Endothelial cell of umbilical vein (primary cell): ENCODE measurements at regions not wholly inside any gene's neighbourhood (a gene's known extent, or its start where the extent isn't known, plus 50 kb on each side); places are given as distances from the start of the nearest gene placed in this dataset.

Source experiments
- BruUV-seq: library from RNA; stranded (reverse); fragments of 400-500 nt; replicated peaks from 2 replicates; lab custom pipeline; 2021; lab: Mats Ljungman, UMichigan
- CTCF ChIA-PET: fragments of 300-600, 350-600 bp; sonication (Branson Sonifier 250); formaldehyde crosslinking; loops from one replicate; lab custom pipeline; 2021; ENCODE audit warnings: antibody characterized with exemption, inconsistent platforms; lab: Charles Lee
- POLR2A ChIA-PET: fragments of 300-600, 350-600 bp; sonication (Branson Sonifier 250); formaldehyde crosslinking; loops from one replicate; lab custom pipeline; 2021; ENCODE audit warnings: antibody characterized with exemption, inconsistent platforms; lab: Charles Lee
- DNase-seq: peaks from one replicate; pipeline ENCODE4 v3.0.0-alpha.2; 2011; ENCODE audit warnings: low read depth, low spot score
- FAIRE-seq: peaks from 2 replicates; lab custom pipeline; 2011; peaks lifted over from hg19 to GRCh38; lab: Jason Lieb, UNC
- H2AFZ ChIP-seq: 2 replicates; pipeline ENCODE4 v1.6.0; 2012; ENCODE audit warnings: low read depth, low read length, control low read depth, inconsistent platforms
- H3K27ac ChIP-seq: 2 replicates; pipeline ENCODE4 v1.5.1; 2011; ENCODE audit warnings: low read depth, mild to moderate bottlenecking, control low read depth, low read length, moderate library complexity; ENCODE audit not compliant: insufficient read depth
- H3K27me3 ChIP-seq, 2 experiments: 2 replicates each; pipeline versions ENCODE4 v1.6.0 to v1.6.1; 2011; ENCODE audit warnings: low read length in 2 of 2, mixed read lengths in 1 of 2; ENCODE audit not compliant: control insufficient read depth in 2 of 2, insufficient read depth in 2 of 2
- H3K36me3 ChIP-seq, 2 experiments: 2 replicates in 1 of 2; 3 replicates in 1 of 2; pipeline ENCODE4 v1.5.1; 2011; ENCODE audit warnings: low read length in 2 of 2, mild to moderate bottlenecking in 1 of 2, moderate library complexity in 1 of 2; ENCODE audit not compliant: control insufficient read depth in 2 of 2, insufficient read depth in 2 of 2; ENCODE audit errors: extremely low read depth in 1 of 2
- H3K4me1 ChIP-seq: 3 replicates; pipeline ENCODE4 v1.5.1; 2011; ENCODE audit warnings: mild to moderate bottlenecking, low read length; ENCODE audit not compliant: control insufficient read depth, insufficient read depth; ENCODE audit errors: extremely low read depth
- H3K4me2 ChIP-seq: 2 replicates; pipeline ENCODE4 v1.6.1; 2011; ENCODE audit warnings: low read length, control low read depth, mixed read lengths; ENCODE audit not compliant: insufficient read depth
- H3K4me3 ChIP-seq, 3 experiments: fragments of 200-600 bp in 1 of 3; sonication (generic), shearing (Covaris generic) in 1 of 3; replicated peaks in 1 of 3; 2 replicates each; pipeline ENCODE4 v1.5.1; 2011 to 2016; ENCODE audit warnings: control low read depth in 3 of 3, low read length in 3 of 3, mild to moderate bottlenecking in 2 of 3, inconsistent platforms in 1 of 3, low read depth in 1 of 3, moderate library complexity in 1 of 3; ENCODE audit not compliant: insufficient read depth in 1 of 3
- H3K79me2 ChIP-seq: 2 replicates; pipeline ENCODE4 v1.6.0; 2012; ENCODE audit warnings: low read length, inconsistent platforms; ENCODE audit not compliant: control insufficient read depth, insufficient read depth
- H3K9ac ChIP-seq: replicated peaks from 2 replicates; pipeline ENCODE3; 2011; ENCODE audit warnings: low read length, control low read depth; ENCODE audit not compliant: insufficient read depth; ENCODE audit errors: extremely low read depth
- H3K9me1 ChIP-seq: replicated peaks from 3 replicates; pipeline ENCODE4 v1.6.0; 2011; ENCODE audit warnings: mild to moderate bottlenecking, low read length; ENCODE audit not compliant: control insufficient read depth, insufficient read depth; ENCODE audit errors: extremely low read depth
- H3K9me3 ChIP-seq: replicated peaks from 2 replicates; pipeline ENCODE4 v1.5.1; 2012; ENCODE audit warnings: low read length, inconsistent platforms; ENCODE audit not compliant: control insufficient read depth, insufficient read depth
- H4K20me1 ChIP-seq: replicated peaks from 2 replicates; pipeline ENCODE3; 2011; ENCODE audit warnings: mild to moderate bottlenecking, low read length; ENCODE audit not compliant: control insufficient read depth, insufficient read depth; ENCODE audit errors: extremely low read depth
- EZH2 ChIP-seq: IDR thresholded peaks from 2 replicates; pipeline ENCODE4 v1.6.1; 2012; ENCODE audit warnings: borderline replicate concordance, low read depth, mild to moderate bottlenecking, moderate library complexity, low read length, inconsistent platforms; ENCODE audit not compliant: severe bottlenecking
- FOS ChIP-seq: IDR thresholded peaks from 2 replicates; pipeline ENCODE4 v1.6.1; 2011; ENCODE audit warnings: mild to moderate bottlenecking, low read length, moderate library complexity, borderline replicate concordance; ENCODE audit not compliant: insufficient read depth
- JUN ChIP-seq: IDR thresholded peaks from 2 replicates; pipeline ENCODE4 v1.6.1; 2011; ENCODE audit warnings: borderline replicate concordance, low read depth; ENCODE audit not compliant: insufficient read length, insufficient read depth
- MYC ChIP-seq: IDR thresholded peaks from one replicate; pipeline ENCODE4 v1.6.1; 2011; ENCODE audit warnings: mild to moderate bottlenecking, low read depth, low read length
- POLR2A ChIP-seq: IDR thresholded peaks from 2 replicates; pipeline ENCODE4 v1.6.1; 2012; ENCODE audit warnings: low read depth, mild to moderate bottlenecking, control low read depth, low read length
- POLR2AphosphoS5 ChIP-seq: IDR thresholded peaks from 2 replicates; pipeline ENCODE4 v1.6.1; 2012; ENCODE audit warnings: low read depth, mild to moderate bottlenecking, control low read depth, low read length, moderate library complexity; ENCODE audit not compliant: insufficient read depth
- dilution Hi-C: fragments of 300-500 bp; cut with MboI; formaldehyde crosslinking; loops from one replicate; pipeline ENCODE4 v1.15.0; 2019; ENCODE audit warnings: low sequenced_read_pairs; ENCODE audit not compliant: extremely low pct_ligation_motif_present
- intact Hi-C: fragments of 100-400 bp; cut with micrococcal nuclease; formaldehyde crosslinking; loops from one replicate; pipeline ENCODE4 v1.10.0; 2022
- TF ChIP-seq, protein P1 (sequence below), 2 donors: IDR thresholded peaks; 1 replicate in 1 of 2; 2 replicates in 1 of 2; pipeline ENCODE4 v1.5.1; 2011; ENCODE audit warnings: low read length in 2 of 2, mild to moderate bottlenecking in 2 of 2, moderate library complexity in 2 of 2, control low read depth in 1 of 2, inconsistent platforms in 1 of 2, low read depth in 1 of 2; ENCODE audit not compliant: insufficient read depth in 1 of 2; ENCODE audit errors: extremely low read depth in 1 of 2
- TF ChIP-seq, protein P2 (sequence below): IDR thresholded peaks from 2 replicates; pipeline ENCODE4 v1.6.1; 2011; ENCODE audit not compliant: insufficient read depth, insufficient read length

DNA sequence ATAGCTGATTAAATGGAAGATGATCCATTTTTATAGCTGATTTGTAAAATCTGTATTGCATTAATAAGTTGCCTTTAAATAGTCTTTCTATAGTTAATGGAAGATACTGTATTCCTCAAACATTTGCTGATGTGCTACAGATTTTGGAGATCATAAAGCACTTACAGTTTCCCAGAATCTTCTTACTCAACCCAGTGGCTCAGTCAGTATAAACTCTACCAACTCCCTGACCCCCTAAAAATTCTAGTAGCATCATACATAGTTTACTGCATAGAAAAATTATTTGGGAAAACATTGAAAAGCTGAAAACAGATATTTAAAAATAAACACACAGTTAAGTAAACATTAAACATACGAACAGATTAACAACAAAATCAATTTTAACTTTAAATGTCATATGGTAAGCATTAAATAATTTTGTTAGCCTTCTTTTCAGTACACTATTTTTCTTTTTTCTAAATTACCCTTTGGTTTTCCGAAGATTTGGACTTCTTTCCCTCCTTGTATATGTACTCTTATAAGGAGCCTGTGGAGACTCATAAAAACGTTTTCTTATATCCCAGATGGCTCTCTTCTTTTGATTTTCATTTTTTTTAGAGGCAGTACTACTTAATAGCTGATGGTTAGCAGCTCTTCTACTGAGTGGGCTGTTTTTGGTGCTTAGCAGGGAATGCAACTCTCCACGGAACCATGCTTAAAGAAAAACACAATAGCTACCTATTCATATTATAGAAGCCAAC, 62.7 kb upstream of the BMP5 start:
- Histone ChIP-seq H3K4me3 (no peak overlapping the region), H3K27ac (no peak overlapping the region), H3K4me2 (no peak overlapping the region), H3K9me1 (no peaks in the 10 kb centered on the region), H3K4me1 (no peaks in the 10 kb centered on the region), H2AFZ (no peak overlapping the region), H4K20me1 (no peaks in the 10 kb centered on the region), H3K9ac (no peak overlapping the region), H3K27me3 (no peaks in the 10 kb centered on the region), H3K79me2 (no peaks in the 10 kb centered on the region), H3K9me3 (no peaks in the 10 kb centered on the region), H3K36me3 (no peaks in the 10 kb centered on the region)
- DNase-seq (no peak), FAIRE-seq (no peak)
- dilution Hi-C loops: no loop called here
- TF ChIP-seq, protein P1, sequence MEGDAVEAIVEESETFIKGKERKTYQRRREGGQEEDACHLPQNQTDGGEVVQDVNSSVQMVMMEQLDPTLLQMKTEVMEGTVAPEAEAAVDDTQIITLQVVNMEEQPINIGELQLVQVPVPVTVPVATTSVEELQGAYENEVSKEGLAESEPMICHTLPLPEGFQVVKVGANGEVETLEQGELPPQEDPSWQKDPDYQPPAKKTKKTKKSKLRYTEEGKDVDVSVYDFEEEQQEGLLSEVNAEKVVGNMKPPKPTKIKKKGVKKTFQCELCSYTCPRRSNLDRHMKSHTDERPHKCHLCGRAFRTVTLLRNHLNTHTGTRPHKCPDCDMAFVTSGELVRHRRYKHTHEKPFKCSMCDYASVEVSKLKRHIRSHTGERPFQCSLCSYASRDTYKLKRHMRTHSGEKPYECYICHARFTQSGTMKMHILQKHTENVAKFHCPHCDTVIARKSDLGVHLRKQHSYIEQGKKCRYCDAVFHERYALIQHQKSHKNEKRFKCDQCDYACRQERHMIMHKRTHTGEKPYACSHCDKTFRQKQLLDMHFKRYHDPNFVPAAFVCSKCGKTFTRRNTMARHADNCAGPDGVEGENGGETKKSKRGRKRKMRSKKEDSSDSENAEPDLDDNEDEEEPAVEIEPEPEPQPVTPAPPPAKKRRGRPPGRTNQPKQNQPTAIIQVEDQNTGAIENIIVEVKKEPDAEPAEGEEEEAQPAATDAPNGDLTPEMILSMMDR (IDR thresholded peaks at IDR 0.05; ENCODE audit: extremely low read depth in 1 of 2, insufficient read depth in 1 of 2, low read depth in 1 of 2, low read length in 2 of 2): no peak
- TF ChIP-seq POLR2A: no peak
- no peak for TF ChIP-seq EZH2
- TF ChIP-seq POLR2AphosphoS5: no peak
- no peak for TF ChIP-seq MYC
- TF ChIP-seq, protein P2, sequence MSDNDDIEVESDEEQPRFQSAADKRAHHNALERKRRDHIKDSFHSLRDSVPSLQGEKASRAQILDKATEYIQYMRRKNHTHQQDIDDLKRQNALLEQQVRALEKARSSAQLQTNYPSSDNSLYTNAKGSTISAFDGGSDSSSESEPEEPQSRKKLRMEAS: no peak
- no peak for TF ChIP-seq FOS
- TF ChIP-seq JUN: no peak
- no TSS peak for BruUV-seq
- intact Hi-C loops: no loop called here
- POLR2A ChIA-PET: no interaction called here
- CTCF ChIA-PET: interaction anchor here (0.9 to 1.6 kb wide), 5 partner anchors 17 to 662 kb away, joined by 3 to 5 read pairs (median 3); no protein-coding TSS in a partner anchor
